OCI-LY7 (cell line): ENCODE measurements at regions not wholly inside any gene's neighbourhood (a gene's known extent, or its start where the extent isn't known, plus 50 kb on each side); places are given as distances from the start of the nearest gene placed in this dataset.

ENCODE experiments used
- BruUV-seq: library from RNA; stranded (reverse); fragments of 400-500 nt; replicated peaks from 2 replicates; lab custom pipeline; 2021; lab: Mats Ljungman, UMichigan
- CTCF ChIA-PET: fragments of 300-600 bp; sonication (Branson Sonifier 250); formaldehyde crosslinking; loops from one replicate; lab custom pipeline; 2022; ENCODE audit warnings: antibody characterized with exemption; ENCODE audit not compliant: unreplicated experiment; lab: Charles Lee
- POLR2A ChIA-PET: fragments of 300-600 bp; sonication (Branson Sonifier 250); formaldehyde crosslinking; loops from one replicate; lab custom pipeline; 2022; ENCODE audit warnings: antibody characterized with exemption; lab: Charles Lee
- DNase-seq: peaks from one replicate; pipeline ENCODE4 v3.0.0-alpha.2; 2015; ENCODE audit warnings: low spot score
- H2AFZ ChIP-seq: fragments of 200-600 bp; sonication (generic), shearing (Covaris generic); 2 replicates; pipeline ENCODE4 v1.6.1; 2014; ENCODE audit warnings: mild to moderate bottlenecking, antibody characterized with exemption, low read length, moderate library complexity
- H3K27ac ChIP-seq: fragments of 200-600 bp; sonication (generic); 2 replicates; pipeline ENCODE4 v1.5.1; 2014; ENCODE audit warnings: mixed run types, low read depth, mild to moderate bottlenecking, moderate library complexity, low read length, inconsistent platforms; ENCODE audit not compliant: poor library complexity, severe bottlenecking
- H3K36me3 ChIP-seq: fragments of 200-600 bp; sonication (generic); 2 replicates; pipeline ENCODE4 v1.6.1; 2014; ENCODE audit warnings: mild to moderate bottlenecking, antibody characterized with exemption, low read length, moderate library complexity, mixed read lengths; ENCODE audit not compliant: insufficient read depth
- H3K4me1 ChIP-seq: fragments of 200-600 bp; sonication (generic); 2 replicates; pipeline ENCODE4 v1.5.1; 2014; ENCODE audit warnings: mild to moderate bottlenecking, low read length; ENCODE audit not compliant: insufficient read depth, poor library complexity, severe bottlenecking
- H3K4me2 ChIP-seq: fragments of 200-600 bp; sonication (generic); 2 replicates; pipeline ENCODE4 v1.6.1; 2014; ENCODE audit warnings: mild to moderate bottlenecking, low read length
- H3K4me3 ChIP-seq: fragments of 200-600 bp; sonication (generic); 2 replicates; pipeline ENCODE4 v1.5.1; 2014; ENCODE audit warnings: mild to moderate bottlenecking, low read depth, low read length; ENCODE audit not compliant: poor library complexity, severe bottlenecking
- H3K79me2 ChIP-seq: fragments of 200-600 bp; sonication (generic); 2 replicates; pipeline ENCODE4 v1.6.1; 2016; ENCODE audit warnings: low read depth, mild to moderate bottlenecking, low read length, moderate library complexity, mixed read lengths; ENCODE audit not compliant: insufficient read depth
- H3K9me2 ChIP-seq: fragments of 200-600 bp; sonication (generic); 2 replicates; pipeline ENCODE4 v1.6.1; 2016; ENCODE audit warnings: mild to moderate bottlenecking, low read length, mixed read lengths; ENCODE audit not compliant: insufficient read depth
- H3K9me3 ChIP-seq: fragments of 200-600 bp; sonication (generic); 2 replicates; pipeline ENCODE4 v1.6.1; 2014; ENCODE audit warnings: mild to moderate bottlenecking, mixed run types, low read length, mixed read lengths
- H4K20me1 ChIP-seq: fragments of 200-600 bp; sonication (generic); 2 replicates; pipeline ENCODE4 v1.6.1; 2014; ENCODE audit warnings: mild to moderate bottlenecking, antibody characterized with exemption, low read length, moderate library complexity, mixed read lengths; ENCODE audit not compliant: insufficient read depth
- EZH2phosphoT487 ChIP-seq: fragments of 200-600 bp; sonication (generic); IDR thresholded peaks from 2 replicates; pipeline ENCODE4 v1.6.1; 2018; ENCODE audit warnings: low read depth, borderline replicate concordance, mild to moderate bottlenecking, mixed run types, antibody characterized with exemption, low read length, moderate library complexity, mixed read lengths
- intact Hi-C: fragments of 100-400 bp; cut with micrococcal nuclease; formaldehyde crosslinking; loops from one replicate; pipeline ENCODE4 v1.10.0; 2022; ENCODE audit not compliant: unreplicated experiment
- TF ChIP-seq, protein P1 (sequence below): fragments of 200-600 bp; sonication (generic); conservative IDR thresholded peaks from 2 replicates; pipeline ENCODE4 v1.5.1; 2014; ENCODE audit warnings: mild to moderate bottlenecking, antibody characterized with exemption, low read length, moderate library complexity, mixed read lengths

DNA sequence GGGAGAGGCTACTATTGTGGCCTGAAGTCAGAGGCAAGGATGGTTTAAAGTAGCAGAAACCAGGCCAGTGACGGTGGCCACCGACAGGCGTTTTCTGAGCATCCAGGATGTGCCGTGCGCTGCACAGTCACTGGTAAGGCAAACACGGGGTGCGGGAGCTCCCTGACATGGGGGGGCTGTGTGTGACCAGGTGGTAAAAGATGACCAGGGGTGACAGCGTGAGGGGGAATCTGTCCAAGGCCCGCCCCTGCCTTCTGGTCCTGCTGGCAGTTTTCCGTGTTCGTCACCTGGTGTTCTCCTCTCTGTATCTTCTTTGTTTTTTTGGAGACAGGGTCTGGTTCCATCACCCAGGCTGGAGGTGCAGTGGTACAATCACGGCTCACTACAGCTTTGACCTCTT lies 167.4 kb downstream of the ICE1 start:
- BruUV-seq: no TSS peak
- no peak overlapping the region for H3K4me3 ChIP-seq
- POLR2A ChIA-PET: no interaction called here

GRCh38 chr5:5588887-5589826 lies 166.7 kb downstream of the ICE1 start:
- H2AFZ ChIP-seq: no peak overlapping the region
- no peak overlapping the region for H3K4me3 ChIP-seq
- intact Hi-C loops: no loop called here
- no peaks in the 10 kb centered on the region for H3K79me2 ChIP-seq
- H4K20me1 ChIP-seq: no peaks in the 10 kb centered on the region
- no peaks in the 10 kb centered on the region for H3K36me3 ChIP-seq
- no peak for DNase-seq
- no peaks in the 10 kb centered on the region for H3K9me2 ChIP-seq
- TF ChIP-seq, protein P1, sequence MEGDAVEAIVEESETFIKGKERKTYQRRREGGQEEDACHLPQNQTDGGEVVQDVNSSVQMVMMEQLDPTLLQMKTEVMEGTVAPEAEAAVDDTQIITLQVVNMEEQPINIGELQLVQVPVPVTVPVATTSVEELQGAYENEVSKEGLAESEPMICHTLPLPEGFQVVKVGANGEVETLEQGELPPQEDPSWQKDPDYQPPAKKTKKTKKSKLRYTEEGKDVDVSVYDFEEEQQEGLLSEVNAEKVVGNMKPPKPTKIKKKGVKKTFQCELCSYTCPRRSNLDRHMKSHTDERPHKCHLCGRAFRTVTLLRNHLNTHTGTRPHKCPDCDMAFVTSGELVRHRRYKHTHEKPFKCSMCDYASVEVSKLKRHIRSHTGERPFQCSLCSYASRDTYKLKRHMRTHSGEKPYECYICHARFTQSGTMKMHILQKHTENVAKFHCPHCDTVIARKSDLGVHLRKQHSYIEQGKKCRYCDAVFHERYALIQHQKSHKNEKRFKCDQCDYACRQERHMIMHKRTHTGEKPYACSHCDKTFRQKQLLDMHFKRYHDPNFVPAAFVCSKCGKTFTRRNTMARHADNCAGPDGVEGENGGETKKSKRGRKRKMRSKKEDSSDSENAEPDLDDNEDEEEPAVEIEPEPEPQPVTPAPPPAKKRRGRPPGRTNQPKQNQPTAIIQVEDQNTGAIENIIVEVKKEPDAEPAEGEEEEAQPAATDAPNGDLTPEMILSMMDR: no peak
- TF ChIP-seq EZH2phosphoT487: no peak
- H3K4me2 ChIP-seq: no peak overlapping the region
- H3K4me1 ChIP-seq: no peaks in the 10 kb centered on the region
- CTCF ChIA-PET: no interaction called here
- no TSS peak for BruUV-seq
- POLR2A ChIA-PET: no interaction called here
- H3K27ac ChIP-seq: no peak overlapping the region
- H3K9me3 ChIP-seq: no peaks in the 10 kb centered on the region

More for the DNA sequence above, 167.4 kb downstream of the ICE1 start:
- Histone ChIP-seq H3K27ac (no peak overlapping the region), H3K9me2 (no peaks in the 10 kb centered on the region), H3K4me2 (no peak overlapping the region), H4K20me1 (no peaks in the 10 kb centered on the region), H3K4me1 (no peaks in the 10 kb centered on the region), H3K79me2 (no peaks in the 10 kb centered on the region), H3K36me3 (no peaks in the 10 kb centered on the region), H2AFZ (no peak overlapping the region), H3K9me3 (no peaks in the 10 kb centered on the region)
- TF ChIP-seq, protein P1: no peak
- TF ChIP-seq EZH2phosphoT487: no peak
- intact Hi-C loops: no loop called here
- DNase-seq: no peak
- CTCF ChIA-PET: no interaction called here

- BruUV-seq: no TSS peak
- no peak overlapping the region for H2AFZ ChIP-seq
- H4K20me1 ChIP-seq: no peaks in the 10 kb centered on the region
- H3K79me2 ChIP-seq: no peaks in the 10 kb centered on the region
- no peak for DNase-seq
- intact Hi-C loops: no loop called here
- H3K4me1 ChIP-seq: no peaks in the 10 kb centered on the region
- no peak overlapping the region for H3K4me2 ChIP-seq
- POLR2A ChIA-PET: no interaction called here
- no peaks in the 10 kb centered on the region for H3K36me3 ChIP-seq
- TF ChIP-seq EZH2phosphoT487: no peak
- TF ChIP-seq, protein P1: no peak
- no peaks in the 10 kb centered on the region for H3K9me3 ChIP-seq
- CTCF ChIA-PET: no interaction called here
- H3K4me3 ChIP-seq: no peak overlapping the region
- no peaks in the 10 kb centered on the region for H3K9me2 ChIP-seq
- no peak overlapping the region for H3K27ac ChIP-seq
Observed at GRCh38 chr5:5588386-5588785, 165.9 kb downstream of the ICE1 start.
